ENCODE measurements at regions not wholly inside any gene's neighbourhood (a gene's known extent, or its start where the extent isn't known, plus 50 kb on each side); places are given as distances from the start of the nearest gene placed in this dataset.

DNA sequence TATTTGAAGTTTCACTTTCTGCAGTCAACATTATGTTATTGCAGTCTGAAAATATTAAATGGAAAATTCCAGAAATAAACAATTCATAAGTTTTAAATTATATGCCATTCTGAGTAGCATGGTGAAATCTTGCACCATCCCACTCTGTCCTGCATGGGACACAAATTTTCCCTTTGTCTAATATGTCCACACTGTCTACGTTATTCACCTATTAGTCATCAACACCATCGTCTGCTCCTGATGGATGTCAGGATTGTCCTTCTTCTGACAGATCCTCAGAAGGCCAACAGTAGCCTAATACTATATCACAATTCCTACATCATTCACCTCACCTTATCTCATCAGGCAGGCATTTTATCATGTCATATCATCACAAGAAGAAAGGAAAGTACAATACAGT is 163.1 kb downstream of the TXNL1 start:
- H3K4me3 ChIP-seq (ENCODE audit: insufficient read depth, low read length, poor library complexity, severe bottlenecking): no peak overlapping the region
- H3K27me3 ChIP-seq (ENCODE audit: low read length): 0 out of 2 replicates have a peak, but pooled peaks cover 3% of the 10 kb centered on the region
- TF ChIP-seq EZH2phosphoT487 (conservative IDR thresholded peaks at IDR 0.05; ENCODE audit: low read length) (no peak), CTCF (IDR thresholded peaks at IDR 0.05; ENCODE audit: insufficient read depth, low read length, poor library complexity, severe bottlenecking) (no peak)
- no peak overlapping the region for H3K9ac ChIP-seq (ENCODE audit: low read length)
- H3K4me2 ChIP-seq (ENCODE audit: low read depth, low read length, poor library complexity, severe bottlenecking): no peak overlapping the region
- no peak overlapping the region for H3K27ac ChIP-seq (ENCODE audit: low read depth, low read length)
- no peaks in the 10 kb centered on the region for H3K9me2 ChIP-seq (replicated peaks; ENCODE audit: insufficient read depth, low read length)
- no peaks in the 10 kb centered on the region for H4K20me1 ChIP-seq (ENCODE audit: low read depth, low read length)
- H3K79me2 ChIP-seq (ENCODE audit: insufficient read depth, low read length): no peaks in the 10 kb centered on the region
- no peaks in the 10 kb centered on the region for H3K36me3 ChIP-seq (ENCODE audit: low read length)
- no peaks in the 10 kb centered on the region for H3F3A ChIP-seq (ENCODE audit: insufficient read depth)
- no peaks in the 10 kb centered on the region for H3K9me3 ChIP-seq (ENCODE audit: insufficient read depth, low read length)
- no peak overlapping the region for H2AFZ ChIP-seq (ENCODE audit: low read depth, low read length, severe bottlenecking)

GRCh38 chr18:56473400-56474024 is 164.9 kb downstream of the TXNL1 start:
- H3K27ac ChIP-seq (ENCODE audit: low read depth, low read length): no peak overlapping the region

DNA sequence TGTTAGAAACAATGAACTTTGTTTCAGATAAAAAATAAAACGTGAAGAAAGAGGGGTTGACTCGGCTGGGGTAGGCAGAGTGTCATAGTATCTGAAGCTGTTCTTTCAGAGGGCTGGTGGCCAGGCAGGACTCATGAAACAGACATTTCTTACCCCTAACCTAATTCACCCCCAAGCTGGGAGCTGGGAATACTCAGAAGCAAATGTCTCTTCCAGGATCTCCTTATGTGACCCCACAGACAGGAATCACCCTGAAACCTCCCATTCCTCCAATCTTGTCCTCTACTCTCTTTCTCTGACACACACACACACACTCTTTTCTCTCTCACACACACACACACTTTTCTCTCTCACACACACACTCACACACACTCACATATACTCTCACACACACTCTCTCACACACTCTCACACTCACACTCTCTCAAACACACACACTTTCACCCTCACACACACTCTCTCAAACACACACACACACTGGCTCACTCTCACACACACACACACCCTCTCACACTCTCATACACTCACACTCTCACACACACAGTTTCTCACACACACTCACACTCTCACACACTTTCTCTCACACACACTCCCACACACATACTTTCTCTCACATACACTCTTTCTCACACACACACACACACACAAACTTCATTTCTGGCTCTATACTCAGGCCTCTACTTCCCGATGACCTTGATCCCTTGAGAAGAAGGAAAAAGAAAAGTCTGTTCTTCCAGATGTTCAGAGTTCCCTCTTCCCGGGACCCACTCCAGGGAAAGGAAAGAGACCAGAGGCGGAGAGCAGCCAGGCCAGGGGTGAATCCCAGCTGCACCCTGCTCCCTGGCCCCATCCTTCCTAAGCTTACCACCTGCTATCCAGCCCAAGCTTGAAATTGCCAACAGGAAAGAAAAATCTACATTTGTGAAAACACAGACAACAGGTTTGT is 167.7 kb downstream of the TXNL1 start:
- no peaks in the 10 kb centered on the region for H3K36me3 ChIP-seq (ENCODE audit: low read length)
- H3K27me3 ChIP-seq (ENCODE audit: low read length): no peaks in the 10 kb centered on the region
- H2AFZ ChIP-seq (ENCODE audit: low read depth, low read length, severe bottlenecking): no peak overlapping the region
- TF ChIP-seq CTCF (IDR thresholded peaks at IDR 0.05; ENCODE audit: insufficient read depth, low read length, poor library complexity, severe bottlenecking): no peak
- no peak for TF ChIP-seq EZH2phosphoT487 (conservative IDR thresholded peaks at IDR 0.05; ENCODE audit: low read length)
- no peak overlapping the region for H3K4me3 ChIP-seq (ENCODE audit: insufficient read depth, low read length, poor library complexity, severe bottlenecking)
- no peaks in the 10 kb centered on the region for H4K20me1 ChIP-seq (ENCODE audit: low read depth, low read length)
- H3K9me2 ChIP-seq (replicated peaks; ENCODE audit: insufficient read depth, low read length): no peaks in the 10 kb centered on the region
- H3K27ac ChIP-seq (ENCODE audit: low read depth, low read length): no peak overlapping the region
- H3F3A ChIP-seq (ENCODE audit: insufficient read depth): no peaks in the 10 kb centered on the region
- no peaks in the 10 kb centered on the region for H3K79me2 ChIP-seq (ENCODE audit: insufficient read depth, low read length)
- no peak overlapping the region for H3K4me2 ChIP-seq (ENCODE audit: low read depth, low read length, poor library complexity, severe bottlenecking)
- H3K9ac ChIP-seq (ENCODE audit: low read length): no peak overlapping the region
- no peaks in the 10 kb centered on the region for H3K9me3 ChIP-seq (ENCODE audit: insufficient read depth, low read length)

More at GRCh38 chr18:56473400-56474024, 164.9 kb downstream of the TXNL1 start:
- H4K20me1 ChIP-seq (ENCODE audit: low read depth, low read length): no peaks in the 10 kb centered on the region
- no peak overlapping the region for H2AFZ ChIP-seq (ENCODE audit: low read depth, low read length, severe bottlenecking)
- H3K4me3 ChIP-seq (ENCODE audit: insufficient read depth, low read length, poor library complexity, severe bottlenecking): no peak overlapping the region
- no peaks in the 10 kb centered on the region for H3K9me2 ChIP-seq (replicated peaks; ENCODE audit: insufficient read depth, low read length)
- no peaks in the 10 kb centered on the region for H3K79me2 ChIP-seq (ENCODE audit: insufficient read depth, low read length)
- no peaks in the 10 kb centered on the region for H3F3A ChIP-seq (ENCODE audit: insufficient read depth)
- H3K27me3 ChIP-seq (ENCODE audit: low read length): no peaks in the 10 kb centered on the region
- H3K9me3 ChIP-seq (ENCODE audit: insufficient read depth, low read length): no peaks in the 10 kb centered on the region
- no peak overlapping the region for H3K9ac ChIP-seq (ENCODE audit: low read length)
- H3K36me3 ChIP-seq (ENCODE audit: low read length): no peaks in the 10 kb centered on the region
- TF ChIP-seq EZH2phosphoT487 (conservative IDR thresholded peaks at IDR 0.05; ENCODE audit: low read length) (no peak), CTCF (IDR thresholded peaks at IDR 0.05; ENCODE audit: insufficient read depth, low read length, poor library complexity, severe bottlenecking) (no peak)
- H3K4me2 ChIP-seq (ENCODE audit: low read depth, low read length, poor library complexity, severe bottlenecking): no peak overlapping the region

All from SU-DHL-6 (cell line).